PC-9 (cell line): ENCODE measurements at regions not wholly inside any gene's neighbourhood (a gene's known extent, or its start where the extent isn't known, plus 50 kb on each side); places are given as distances from the start of the nearest gene placed in this dataset.

Experiments
- CTCF ChIP-seq: fragments of 200-600 bp; sonication (generic); conservative IDR thresholded peaks from 2 replicates; pipeline ENCODE4 v1.6.1; 2017; ENCODE audit warnings: mixed run types, antibody characterized with exemption, mild to moderate bottlenecking, moderate library complexity
- EZH2 ChIP-seq: fragments of 200-600 bp; sonication (generic); IDR thresholded peaks from 2 replicates; pipeline ENCODE4 v1.8.0; 2017; ENCODE audit warnings: antibody characterized with exemption, low read depth

DNA sequence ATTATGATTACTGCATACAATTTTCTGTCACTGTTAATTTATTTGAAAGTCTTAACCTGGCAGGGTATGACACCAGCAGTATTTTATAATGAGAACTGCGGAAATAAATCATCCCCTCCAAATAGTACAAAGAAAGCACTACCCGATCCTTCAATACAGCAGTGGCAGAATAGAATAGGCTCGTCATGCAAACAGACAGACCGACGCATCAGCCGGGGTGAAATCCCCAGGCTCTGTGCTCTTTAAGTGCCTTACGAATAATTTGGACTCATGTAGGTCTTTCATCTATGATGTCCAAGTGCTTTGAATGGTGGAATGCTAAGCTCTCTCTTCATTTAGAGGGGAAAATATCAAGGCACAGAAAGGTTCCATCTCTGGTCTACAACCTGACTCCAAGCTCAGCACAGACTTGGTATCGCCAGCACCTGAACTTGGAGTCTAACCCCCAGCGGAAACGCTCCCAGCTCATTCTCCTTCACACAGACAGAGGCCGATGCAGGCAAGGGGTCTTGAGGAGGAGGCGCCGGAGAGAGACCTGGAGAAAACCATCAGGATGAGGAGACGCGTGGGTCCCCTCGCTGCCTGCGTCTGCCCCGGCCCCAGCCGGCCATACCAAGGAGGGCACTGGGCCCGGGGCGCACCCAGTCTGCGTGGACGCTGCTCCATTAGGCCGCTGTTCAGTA, 568.1 kb upstream of the MKI67 start:
- TF ChIP-seq CTCF (no peak), EZH2 (no peak)
